Gastrocnemius medialis (tissue), 4 donors: ENCODE measurements at regions not wholly inside any gene's neighbourhood (a gene's known extent, or its start where the extent isn't known, plus 50 kb on each side); places are given as distances from the start of the nearest gene placed in this dataset.

ENCODE experiments used
- ATAC-seq, 2 donors: fragments of 150-250 bp; one replicate each; pipeline ENCODE4 v1.9.1; 2016
- DNase-seq, 2 donors: peaks; one replicate each; pipeline ENCODE4 v3.0.0-alpha.2; 2019
- H3K27ac ChIP-seq, 4 donors: fragments of 200-600 bp; sonication (generic); 1 replicate in 1 of 4; 2 replicates in 3 of 4; pipeline ENCODE4 v1.5.1; 2016 to 2018; ENCODE audit warnings: mild to moderate bottlenecking in 2 of 4, moderate library complexity in 1 of 4
- H3K27me3 ChIP-seq, 3 donors: fragments of 200-600 bp; sonication (generic) in 2 of 3; 1 replicate in 1 of 3; 2 replicates in 2 of 3; pipeline versions ENCODE4 v1.5.1 to v1.6.0; 2016 to 2019; ENCODE audit warnings: mild to moderate bottlenecking in 1 of 3, moderate library complexity in 1 of 3
- H3K36me3 ChIP-seq, 2 donors: fragments of 200-600 bp; sonication (generic) in 1 of 2; one replicate each; pipeline ENCODE4 v1.5.1; 2017 to 2018
- H3K4me1 ChIP-seq, 2 donors: fragments of 200-600 bp; sonication (generic) in 1 of 2; one replicate each; pipeline ENCODE4 v1.5.1; 2016 to 2017; ENCODE audit warnings: mild to moderate bottlenecking in 2 of 2
- H3K4me3 ChIP-seq, 4 donors: fragments of 200-600 bp; sonication (generic) in 3 of 4; 1 replicate in 1 of 4; 2 replicates in 3 of 4; pipeline ENCODE4 v1.5.1; 2016 to 2019; ENCODE audit warnings: mild to moderate bottlenecking in 2 of 4
- H3K9me3 ChIP-seq, 3 donors: fragments of 200-600 bp; sonication (generic) in 2 of 3; 1 replicate in 1 of 3; 2 replicates in 2 of 3; pipeline ENCODE4 v1.5.1; 2016 to 2019
- CTCF ChIP-seq, 5 experiments: fragments of 450-650 bp in 3 of 5; fragments of 200-600 bp in 2 of 5; sonication (generic) in 2 of 5; IDR thresholded peaks in 4 of 5; conservative IDR thresholded peaks in 1 of 5; 1 replicate in 4 of 5; 2 replicates in 1 of 5; pipeline ENCODE4 v1.5.1; 2016 to 2019; ENCODE audit warnings: antibody characterized with exemption in 5 of 5, mild to moderate bottlenecking in 3 of 5, moderate library complexity in 3 of 5
- POLR2A ChIP-seq, 2 donors: fragments of 450-650 bp; IDR thresholded peaks; one replicate each; pipeline ENCODE4 v1.6.1; 2017; ENCODE audit warnings: antibody characterized with exemption in 2 of 2, mild to moderate bottlenecking in 2 of 2, moderate library complexity in 2 of 2
- in situ Hi-C, 4 donors: fragments of 200-750 bp; cut with MboI; loops; one replicate each; pipeline versions ENCODE4 v1.15.0 to v1.8.0; 2017; ENCODE audit warnings: low sequenced_read_pairs in 4 of 4
- intact Hi-C: fragments of 100-400 bp; cut with DNase I; formaldehyde crosslinking; loops from one replicate; pipeline ENCODE4 v1.15.1; 2023; ENCODE audit warnings: low total_unique reads

GRCh38 chr2:147398301-147398700, 446.5 kb upstream of the ACVR2A start:
- Histone ChIP-seq H3K27me3 (no peaks in the 10 kb centered on the region), H3K4me1 (peaks cover 0 to 6% of the 10 kb centered on the region in 2 donors), H3K4me3 (no peak overlapping the region), H3K36me3 (no peaks in the 10 kb centered on the region), H3K9me3 (no peaks in the 10 kb centered on the region), H3K27ac (no peak overlapping the region)
- in situ Hi-C loops (no loop called here), intact Hi-C loops (no loop called here)
- TF ChIP-seq CTCF (IDR thresholded peaks at IDR 0.05 in 4 of 5, conservative IDR thresholded peaks at IDR 0.05 in 1 of 5) (no peak), POLR2A (IDR thresholded peaks at IDR 0.05) (no peak)
- DNase-seq (no peak), ATAC-seq (no peak)

- Histone ChIP-seq H3K36me3 (no peaks in the 10 kb centered on the region), H3K27ac (no peak overlapping the region), H3K9me3 (no peaks in the 10 kb centered on the region), H3K4me1 (peaks cover 0 to 6% of the 10 kb centered on the region in 2 donors), H3K4me3 (no peak overlapping the region), H3K27me3 (no peaks in the 10 kb centered on the region)
- TF ChIP-seq POLR2A (IDR thresholded peaks at IDR 0.05) (no peak), CTCF (IDR thresholded peaks at IDR 0.05 in 4 of 5, conservative IDR thresholded peaks at IDR 0.05 in 1 of 5) (no peak)
- no peak for ATAC-seq
- in situ Hi-C loops (no loop called here), intact Hi-C loops (no loop called here)
- no peak for DNase-seq
Observed at GRCh38 chr2:147396890-147397289, 447.9 kb upstream of the ACVR2A start.

GRCh38 chr2:147394179-147394790, 450.5 kb upstream of the ACVR2A start:
- intact Hi-C loops = no loop called here
- Histone ChIP-seq H3K27me3 (no peaks in the 10 kb centered on the region), H3K27ac (no peak overlapping the region), H3K4me1 (peaks cover 0 to 6% of the 10 kb centered on the region in 2 donors), H3K36me3 (no peaks in the 10 kb centered on the region), H3K4me3 (no peak overlapping the region), H3K9me3 (no peaks in the 10 kb centered on the region)
- in situ Hi-C loops = no loop called here
- DNase-seq (no peak), ATAC-seq (no peak)
- TF ChIP-seq CTCF (IDR thresholded peaks at IDR 0.05 in 4 of 5, conservative IDR thresholded peaks at IDR 0.05 in 1 of 5) = no peak
- no peak for TF ChIP-seq POLR2A (IDR thresholded peaks at IDR 0.05)

- ATAC-seq = no peak
- Histone ChIP-seq H3K27me3 (no peaks in the 10 kb centered on the region), H3K4me3 (no peak overlapping the region), H3K36me3 (no peaks in the 10 kb centered on the region), H3K27ac (no peak overlapping the region), H3K4me1 (no peaks in the 10 kb centered on the region), H3K9me3 (no peaks in the 10 kb centered on the region)
- TF ChIP-seq POLR2A (IDR thresholded peaks at IDR 0.05) (no peak), CTCF (IDR thresholded peaks at IDR 0.05 in 4 of 5, conservative IDR thresholded peaks at IDR 0.05 in 1 of 5) (no peak)
- intact Hi-C loops = no loop called here
- DNase-seq = no peak
- in situ Hi-C loops = no loop called here
Observed at GRCh38 chr2:147392180-147392579, 452.6 kb upstream of the ACVR2A start.

- in situ Hi-C loops = no loop called here
- no peak for ATAC-seq
- intact Hi-C loops = no loop called here
- Histone ChIP-seq H3K4me3 (no peak overlapping the region), H3K27ac (no peak overlapping the region), H3K9me3 (no peaks in the 10 kb centered on the region), H3K36me3 (no peaks in the 10 kb centered on the region), H3K27me3 (no peaks in the 10 kb centered on the region), H3K4me1 (no peaks in the 10 kb centered on the region)
- no peak for DNase-seq
- TF ChIP-seq POLR2A (IDR thresholded peaks at IDR 0.05) = no peak
- TF ChIP-seq CTCF (IDR thresholded peaks at IDR 0.05 in 4 of 5, conservative IDR thresholded peaks at IDR 0.05 in 1 of 5) = no peak
Observed at GRCh38 chr2:147390475-147390874, 454.4 kb upstream of the ACVR2A start.
